Jurkat, Clone E6-1 (cell line): ENCODE measurements at regions not wholly inside any gene's neighbourhood (a gene's known extent, or its start where the extent isn't known, plus 50 kb on each side); places are given as distances from the start of the nearest gene placed in this dataset.
"Not testable (repeated sequence)": the region's sequence is repeated elsewhere in the genome, so short reads cannot be mapped to it uniquely, and the experiment has no call there.

Source experiments
- DNase-seq: peaks from one replicate; pipeline ENCODE4 v3.0.0-alpha.2; 2011; ENCODE audit warnings: low read depth, low spot score
- H3K4me3 ChIP-seq: 2 replicates; pipeline ENCODE4 v1.5.1; 2011; ENCODE audit warnings: mild to moderate bottlenecking, low read length, control low read depth, moderate library complexity

- no peak for DNase-seq
- no peak overlapping the region for H3K4me3 ChIP-seq
Observed at GRCh38 chr4:10816571-10816970, 132.0 kb upstream of the CLNK start.

GRCh38 chr4:10811991-10812390 is 127.4 kb upstream of the CLNK start:
- no peak for DNase-seq
- no peak overlapping the region for H3K4me3 ChIP-seq

DNA sequence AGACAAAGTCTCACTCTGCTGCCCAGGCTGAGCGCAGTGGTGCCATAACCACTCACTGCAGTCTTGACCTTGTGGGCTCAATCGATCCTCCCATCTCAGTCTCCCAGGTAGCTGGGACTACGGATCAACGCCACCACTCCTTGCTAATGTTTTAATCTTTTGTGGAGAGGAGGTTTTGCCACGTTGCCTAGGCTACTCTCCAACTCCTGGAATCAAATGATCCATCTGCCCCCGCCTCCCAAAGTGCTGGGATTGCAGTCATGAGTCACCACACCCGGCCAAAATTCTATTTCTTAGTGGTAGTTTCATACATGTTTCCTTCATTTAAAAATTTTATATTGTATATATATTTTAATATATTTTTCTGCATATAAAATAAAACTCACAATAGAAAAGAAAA is 125.8 kb upstream of the CLNK start:
- H3K4me3 ChIP-seq, result no peak overlapping the region
- DNase-seq, result no peak

GRCh38 chr4:10809905-10810304 is 125.3 kb upstream of the CLNK start:
- no peak overlapping the region for H3K4me3 ChIP-seq
- no peak for DNase-seq

DNA sequence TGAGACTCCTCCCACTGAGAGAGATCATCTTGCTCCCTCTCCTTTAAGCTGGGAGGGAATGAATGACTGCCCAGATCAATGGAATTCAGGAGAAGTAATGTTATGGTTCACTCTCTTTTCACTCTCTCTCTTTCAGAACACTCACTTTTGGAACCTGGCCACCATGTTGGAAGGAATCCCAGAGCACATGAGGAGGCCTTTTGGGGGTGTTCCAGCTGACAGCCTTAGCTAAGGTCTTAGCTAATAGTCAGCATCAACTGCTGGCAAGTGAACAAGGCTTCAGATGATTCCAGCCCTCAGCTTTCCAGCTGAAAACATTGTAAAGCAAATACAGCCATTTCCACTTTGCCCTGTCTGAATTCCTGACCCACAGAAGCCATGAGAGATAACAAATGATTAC is 124.0 kb upstream of the CLNK start:
- DNase-seq, result no peak
- H3K4me3 ChIP-seq, result no peak overlapping the region

DNA sequence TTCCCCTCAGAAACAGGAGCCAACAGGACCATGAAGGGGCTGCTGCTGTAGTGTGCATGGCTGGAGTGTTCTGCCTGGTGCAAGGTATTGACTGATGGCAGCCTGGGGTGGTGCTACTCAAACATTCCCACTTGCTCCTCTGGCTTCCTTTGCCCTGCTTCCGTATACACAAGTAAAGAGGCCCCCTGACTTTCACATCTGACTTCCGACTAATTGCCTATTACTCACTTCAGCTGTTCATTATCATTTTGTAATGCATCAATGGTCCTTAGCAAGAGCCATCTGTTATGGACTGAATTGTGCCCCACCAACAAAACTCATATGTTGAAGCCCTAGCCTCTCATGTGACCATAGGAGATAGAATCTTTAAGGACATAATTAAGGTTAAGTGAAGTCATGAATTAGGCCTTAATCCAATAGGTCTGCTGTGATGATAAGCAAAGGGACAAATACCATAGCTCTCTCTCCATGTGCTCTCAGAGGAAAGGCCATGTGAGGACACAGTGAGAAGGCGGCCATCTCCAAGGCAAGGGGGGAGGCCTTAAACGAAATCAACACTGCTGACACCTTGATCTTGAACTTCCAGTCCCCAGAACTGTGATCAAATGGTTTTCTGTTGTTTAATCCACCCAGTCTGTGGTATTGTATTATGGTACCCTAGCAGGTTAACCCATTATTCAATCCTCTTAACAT is 122.5 kb upstream of the CLNK start:
- no peak for DNase-seq
- H3K4me3 ChIP-seq, result no peak overlapping the region

GRCh38 chr4:10803713-10804343 is 119.3 kb upstream of the CLNK start:
- no peak overlapping the region for H3K4me3 ChIP-seq
- DNase-seq, result no peak

- H3K4me3 ChIP-seq, result no peak overlapping the region
- DNase-seq, result no peak
Observed at GRCh38 chr4:10787365-10787764, 102.8 kb upstream of the CLNK start.

DNA sequence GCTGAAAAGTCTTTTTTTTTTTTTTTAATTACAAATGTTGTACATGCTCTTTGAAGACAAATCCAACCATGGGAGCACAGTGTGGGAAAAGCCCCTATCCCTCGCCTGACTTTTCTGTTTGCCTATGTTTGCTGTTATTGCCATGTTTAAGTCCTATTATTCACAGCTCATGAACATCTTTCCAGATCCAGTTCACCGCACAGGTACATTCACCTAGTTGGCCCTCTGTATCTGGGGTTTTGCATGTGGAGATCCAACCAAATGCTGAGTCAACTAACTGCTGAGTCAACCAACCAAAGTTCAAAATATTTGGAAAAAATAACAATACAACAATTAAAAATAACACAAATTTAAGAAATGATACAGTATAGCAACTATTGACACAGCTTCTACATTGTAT is 100.1 kb upstream of the CLNK start:
- no peak for DNase-seq
- H3K4me3 ChIP-seq, result no peak overlapping the region

GRCh38 chr4:10783351-10783750 is 98.8 kb upstream of the CLNK start:
- no peak for DNase-seq
- H3K4me3 ChIP-seq, result no peak overlapping the region

GRCh38 chr4:10781805-10782204 is 97.2 kb upstream of the CLNK start:
- H3K4me3 ChIP-seq, result no peak overlapping the region
- DNase-seq, result no peak

- not testable (repeated sequence) for DNase-seq, H3K4me3 ChIP-seq
Observed at GRCh38 chr4:10780803-10781202, 96.2 kb upstream of the CLNK start.

DNA sequence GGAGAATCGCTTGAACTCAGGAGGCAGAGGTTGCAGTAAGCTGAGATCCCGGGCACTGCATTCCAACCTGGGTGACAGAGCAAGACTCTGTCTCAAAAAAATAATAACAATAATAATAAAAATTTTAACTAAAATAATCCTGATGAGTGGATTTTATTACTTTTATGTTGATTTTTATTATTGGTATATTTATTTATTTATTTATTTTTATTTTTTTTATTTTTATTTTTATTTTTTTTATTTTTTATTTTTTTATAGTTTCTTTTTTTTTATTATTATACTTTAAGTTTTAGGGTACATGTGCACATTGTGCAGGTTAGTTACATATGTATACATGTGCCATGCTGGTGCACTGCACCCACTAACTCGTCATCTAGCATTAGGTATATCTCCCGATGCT is 90.6 kb upstream of the CLNK start:
- not testable (repeated sequence) for H3K4me3 ChIP-seq, DNase-seq

DNA sequence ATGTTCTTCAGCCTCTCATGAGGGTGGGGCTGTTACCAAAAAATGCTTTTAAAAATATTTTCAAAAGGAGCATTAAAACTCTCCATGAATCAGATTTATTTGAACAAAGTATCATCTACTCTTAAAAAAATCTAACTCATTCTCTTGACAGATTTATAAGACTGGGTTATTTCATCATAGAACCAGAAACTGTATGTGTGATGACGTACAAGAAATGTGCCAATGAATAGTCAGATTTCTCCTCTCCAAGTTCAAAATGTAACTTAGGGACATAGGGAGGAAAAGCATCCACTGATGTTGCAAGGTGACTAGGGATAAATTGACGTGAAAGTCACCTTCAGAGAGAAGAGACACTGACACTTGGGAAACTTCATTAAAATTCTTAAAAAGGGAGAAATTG is 89.1 kb upstream of the CLNK start:
- H3K4me3 ChIP-seq, result no peak overlapping the region

GRCh38 chr4:10773010-10773409 is 88.4 kb upstream of the CLNK start:
- no peak for DNase-seq
- no peak overlapping the region for H3K4me3 ChIP-seq

More for the DNA sequence above, 89.1 kb upstream of the CLNK start:
- DNase-seq, result no peak

GRCh38 chr4:10765386-10765785 is 80.8 kb upstream of the CLNK start:
- no peak for DNase-seq
- H3K4me3 ChIP-seq, result no peak overlapping the region

DNA sequence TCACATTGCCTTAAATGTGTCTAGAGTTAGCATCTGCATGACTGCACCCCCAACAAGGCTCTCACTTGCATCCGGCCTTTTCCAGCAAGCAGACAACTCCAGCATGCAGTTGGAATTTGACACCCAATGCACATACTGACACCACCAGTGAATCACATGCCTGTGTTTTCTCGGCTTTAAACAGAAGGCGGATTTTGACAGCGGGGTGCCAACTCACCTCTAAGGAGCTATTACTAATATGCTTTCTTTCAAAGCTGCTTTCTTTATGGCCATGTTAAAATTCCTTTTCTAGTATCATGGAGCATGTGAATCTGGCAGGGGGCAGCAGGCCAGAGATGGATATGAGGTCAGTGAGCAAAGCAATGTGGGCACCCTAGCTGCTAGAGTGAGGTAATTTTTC is 78.0 kb upstream of the CLNK start:
- no peak for DNase-seq

GRCh38 chr4:10761903-10762302 is 77.3 kb upstream of the CLNK start:
- no peak overlapping the region for H3K4me3 ChIP-seq

More for the DNA sequence above, 78.0 kb upstream of the CLNK start:
- H3K4me3 ChIP-seq, result no peak overlapping the region

DNA sequence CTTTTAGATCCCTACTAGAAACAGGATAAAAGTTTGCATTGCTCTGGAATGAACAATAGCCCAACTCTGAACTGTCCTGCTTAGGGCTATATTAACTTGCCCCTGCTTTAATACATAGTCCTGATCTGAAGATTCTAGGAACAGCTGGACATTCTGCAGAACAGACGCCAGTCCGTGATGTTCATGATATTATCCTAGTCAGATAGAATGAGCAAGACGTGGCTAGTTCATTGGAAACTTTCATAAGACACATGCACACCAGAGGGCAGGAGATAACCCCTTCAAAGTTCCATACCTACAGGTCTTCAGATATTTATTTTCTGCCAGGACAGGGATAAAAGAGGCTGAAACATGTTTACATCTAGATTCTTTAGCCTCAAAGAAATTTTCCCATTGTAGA is 75.5 kb upstream of the CLNK start:
- H3K4me3 ChIP-seq, result no peak overlapping the region
- DNase-seq, result no peak

More at GRCh38 chr4:10761903-10762302, 77.3 kb upstream of the CLNK start:
- no peak for DNase-seq

GRCh38 chr4:10758906-10759305 is 74.3 kb upstream of the CLNK start:
- DNase-seq, result no peak
- H3K4me3 ChIP-seq, result no peak overlapping the region

GRCh38 chr4:10753856-10754402 is 69.4 kb upstream of the CLNK start:
- no peak overlapping the region for H3K4me3 ChIP-seq
- no peak for DNase-seq
